Upper lobe of left lung (tissue), 4 donors: ENCODE measurements at regions not wholly inside any gene's neighbourhood (a gene's known extent, or its start where the extent isn't known, plus 50 kb on each side); places are given as distances from the start of the nearest gene placed in this dataset.

Experiments
- CTCF ChIP-seq, 6 experiments: fragments of 450-650 bp in 4 of 6; fragments of 200-600 bp in 2 of 6; sonication (generic) in 2 of 6; IDR thresholded peaks; one replicate each; pipeline ENCODE4 v1.5.1; 2016 to 2019; ENCODE audit warnings: antibody characterized with exemption in 6 of 6
- EP300 ChIP-seq, 4 donors: sonication (generic); formaldehyde crosslinking; IDR thresholded peaks; one replicate each; pipeline ENCODE4 v1.5.1; 2017; ENCODE audit warnings: antibody characterized with exemption in 4 of 4, control low read depth in 2 of 4
- POLR2A ChIP-seq, 4 donors: fragments of 450-650 bp; IDR thresholded peaks; one replicate each; pipeline ENCODE4 v1.5.1; 2016 to 2017; ENCODE audit warnings: antibody characterized with exemption in 4 of 4, mild to moderate bottlenecking in 2 of 4
- POLR2AphosphoS5 ChIP-seq, 2 donors: sonication (generic); formaldehyde crosslinking; IDR thresholded peaks; one replicate each; pipeline ENCODE4 v1.5.1; 2017; ENCODE audit warnings: antibody characterized with exemption in 2 of 2

GRCh38 chr11:87812571-87813365 is 362.5 kb downstream of the RAB38 start:
- TF ChIP-seq POLR2A (IDR thresholded peaks at IDR 0.05), result no peak
- no peak for TF ChIP-seq CTCF (IDR thresholded peaks at IDR 0.05)
- no peak for TF ChIP-seq POLR2AphosphoS5 (IDR thresholded peaks at IDR 0.05)
- TF ChIP-seq EP300 (IDR thresholded peaks at IDR 0.05), result no peak
